ENCODE measurements at regions not wholly inside any gene's neighbourhood (a gene's known extent, or its start where the extent isn't known, plus 50 kb on each side); places are given as distances from the start of the nearest gene placed in this dataset.
"Not testable (repeated sequence)": the region's sequence is repeated elsewhere in the genome, so short reads cannot be mapped to it uniquely, and the experiment has no call there.

DNA sequence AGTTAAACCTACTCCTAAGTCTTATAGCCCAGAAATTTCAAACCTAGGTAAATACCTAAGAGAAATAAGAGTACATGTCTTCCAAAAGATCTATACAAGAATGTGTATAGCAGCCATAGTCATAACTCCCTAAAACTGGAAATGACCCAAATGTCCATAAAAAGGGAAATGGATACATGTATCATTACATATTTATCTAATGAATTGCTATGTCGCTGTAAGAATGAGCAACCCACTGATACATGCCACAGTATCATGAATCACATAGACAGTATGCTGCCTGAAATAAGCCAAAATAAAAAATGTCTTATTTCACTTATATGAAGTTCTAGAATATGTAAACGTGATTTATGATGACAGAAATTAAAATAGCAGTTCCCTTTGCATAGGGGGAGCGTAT, 679.5 kb downstream of the MAFB start:
- TF ChIP-seq, protein P1, sequence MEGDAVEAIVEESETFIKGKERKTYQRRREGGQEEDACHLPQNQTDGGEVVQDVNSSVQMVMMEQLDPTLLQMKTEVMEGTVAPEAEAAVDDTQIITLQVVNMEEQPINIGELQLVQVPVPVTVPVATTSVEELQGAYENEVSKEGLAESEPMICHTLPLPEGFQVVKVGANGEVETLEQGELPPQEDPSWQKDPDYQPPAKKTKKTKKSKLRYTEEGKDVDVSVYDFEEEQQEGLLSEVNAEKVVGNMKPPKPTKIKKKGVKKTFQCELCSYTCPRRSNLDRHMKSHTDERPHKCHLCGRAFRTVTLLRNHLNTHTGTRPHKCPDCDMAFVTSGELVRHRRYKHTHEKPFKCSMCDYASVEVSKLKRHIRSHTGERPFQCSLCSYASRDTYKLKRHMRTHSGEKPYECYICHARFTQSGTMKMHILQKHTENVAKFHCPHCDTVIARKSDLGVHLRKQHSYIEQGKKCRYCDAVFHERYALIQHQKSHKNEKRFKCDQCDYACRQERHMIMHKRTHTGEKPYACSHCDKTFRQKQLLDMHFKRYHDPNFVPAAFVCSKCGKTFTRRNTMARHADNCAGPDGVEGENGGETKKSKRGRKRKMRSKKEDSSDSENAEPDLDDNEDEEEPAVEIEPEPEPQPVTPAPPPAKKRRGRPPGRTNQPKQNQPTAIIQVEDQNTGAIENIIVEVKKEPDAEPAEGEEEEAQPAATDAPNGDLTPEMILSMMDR (conservative IDR thresholded peaks at IDR 0.05; ENCODE audit: control insufficient read depth, insufficient read depth, low read depth, low read length) = no peak
- peak; percentile 39 for DNase-seq (ENCODE audit: low read depth)
- H3K4me3 ChIP-seq (ENCODE audit: control insufficient read depth, low read depth, low read length) = no peak overlapping the region

GRCh38 chr20:40008177-40008576, 680.9 kb downstream of the MAFB start:
- DNase-seq (ENCODE audit: low read depth) = peak; percentile 61

DNA sequence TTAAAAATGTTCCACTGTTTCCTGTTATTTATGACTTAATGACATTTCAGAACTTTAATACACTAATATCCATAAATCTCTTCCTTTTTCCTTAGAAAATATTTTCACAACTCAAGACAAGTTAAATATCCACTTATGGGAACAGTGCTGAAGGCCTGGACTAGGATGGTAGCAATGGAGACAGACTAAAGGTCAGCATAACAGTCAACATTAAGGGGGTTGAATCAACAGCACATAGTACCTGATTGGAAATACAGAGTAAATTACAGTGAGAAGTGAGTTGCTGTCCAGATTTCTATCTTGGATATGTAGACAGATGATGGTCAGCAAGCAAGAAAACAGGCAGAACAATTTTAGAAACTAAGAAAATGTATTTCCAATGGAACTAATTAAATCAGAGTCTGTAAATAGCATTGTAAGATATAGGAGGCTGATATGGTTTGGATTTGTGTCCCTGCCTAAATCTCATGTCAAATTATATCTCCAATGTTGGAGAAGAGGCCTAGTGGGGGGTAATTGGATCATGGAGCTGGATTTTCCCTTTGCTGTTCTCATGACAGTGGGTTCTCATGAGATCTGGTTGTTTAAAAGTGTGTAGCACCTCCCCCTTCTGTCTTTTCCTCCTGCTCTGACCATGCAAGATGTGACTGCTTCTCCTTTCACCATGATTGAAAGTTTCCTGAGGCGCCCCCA, 682.7 kb downstream of the MAFB start:
- no peak for DNase-seq (ENCODE audit: low read depth)
- TF ChIP-seq, protein P1 (conservative IDR thresholded peaks at IDR 0.05; ENCODE audit: control insufficient read depth, insufficient read depth, low read depth, low read length) = no peak
- H3K4me3 ChIP-seq (ENCODE audit: control insufficient read depth, low read depth, low read length) = no peak overlapping the region

More at GRCh38 chr20:40008177-40008576, 680.9 kb downstream of the MAFB start:
- TF ChIP-seq, protein P1 (conservative IDR thresholded peaks at IDR 0.05; ENCODE audit: control insufficient read depth, insufficient read depth, low read depth, low read length) = no peak
- no peak overlapping the region for H3K4me3 ChIP-seq (ENCODE audit: control insufficient read depth, low read depth, low read length)

DNA sequence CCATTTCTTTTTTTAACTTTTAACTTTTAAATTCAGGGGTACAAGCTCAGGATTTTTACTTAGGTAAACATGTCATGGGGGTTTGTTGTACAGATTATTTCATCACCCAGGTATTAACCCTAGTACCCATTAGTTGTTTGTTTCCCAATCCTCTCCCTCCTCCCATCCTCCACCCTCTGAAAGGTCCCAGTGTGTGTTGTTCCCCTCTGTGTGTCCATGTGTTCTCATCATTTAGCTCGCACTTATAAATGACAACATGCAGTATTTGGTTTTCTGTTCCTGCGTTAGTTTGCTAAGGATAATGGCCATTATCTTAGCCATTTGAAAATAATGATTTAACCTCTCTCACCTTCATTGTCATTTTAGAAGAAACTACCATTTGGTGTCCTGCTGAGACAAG, 684.9 kb downstream of the MAFB start:
- not testable (repeated sequence) for H3K4me3 ChIP-seq (ENCODE audit: control insufficient read depth, low read depth, low read length); DNase-seq (ENCODE audit: low read depth)

- no peak overlapping the region for H3K4me3 ChIP-seq (ENCODE audit: control insufficient read depth, low read depth, low read length)
- DNase-seq (ENCODE audit: low read depth) = no peak
Measured at GRCh38 chr20:39993742-39994141, 695.3 kb downstream of the MAFB start.

GRCh38 chr20:39990692-39991091, 698.3 kb downstream of the MAFB start:
- H3K4me3 ChIP-seq (ENCODE audit: control insufficient read depth, low read depth, low read length) = no peak overlapping the region
- DNase-seq (ENCODE audit: low read depth) = no peak
- TF ChIP-seq, protein P1 (conservative IDR thresholded peaks at IDR 0.05; ENCODE audit: control insufficient read depth, insufficient read depth, low read depth, low read length) = no peak

More at GRCh38 chr20:39993742-39994141, 695.3 kb downstream of the MAFB start:
- TF ChIP-seq, protein P1 (conservative IDR thresholded peaks at IDR 0.05; ENCODE audit: control insufficient read depth, insufficient read depth, low read depth, low read length) = no peak

GRCh38 chr20:39988991-39989390, 700.0 kb downstream of the MAFB start:
- TF ChIP-seq, protein P1 (conservative IDR thresholded peaks at IDR 0.05; ENCODE audit: control insufficient read depth, insufficient read depth, low read depth, low read length) = no peak
- H3K4me3 ChIP-seq (ENCODE audit: control insufficient read depth, low read depth, low read length) = no peak overlapping the region
- DNase-seq (ENCODE audit: low read depth) = no peak
